ENCODE measurements at regions not wholly inside any gene's neighbourhood (a gene's known extent, or its start where the extent isn't known, plus 50 kb on each side); places are given as distances from the start of the nearest gene placed in this dataset.

DNA sequence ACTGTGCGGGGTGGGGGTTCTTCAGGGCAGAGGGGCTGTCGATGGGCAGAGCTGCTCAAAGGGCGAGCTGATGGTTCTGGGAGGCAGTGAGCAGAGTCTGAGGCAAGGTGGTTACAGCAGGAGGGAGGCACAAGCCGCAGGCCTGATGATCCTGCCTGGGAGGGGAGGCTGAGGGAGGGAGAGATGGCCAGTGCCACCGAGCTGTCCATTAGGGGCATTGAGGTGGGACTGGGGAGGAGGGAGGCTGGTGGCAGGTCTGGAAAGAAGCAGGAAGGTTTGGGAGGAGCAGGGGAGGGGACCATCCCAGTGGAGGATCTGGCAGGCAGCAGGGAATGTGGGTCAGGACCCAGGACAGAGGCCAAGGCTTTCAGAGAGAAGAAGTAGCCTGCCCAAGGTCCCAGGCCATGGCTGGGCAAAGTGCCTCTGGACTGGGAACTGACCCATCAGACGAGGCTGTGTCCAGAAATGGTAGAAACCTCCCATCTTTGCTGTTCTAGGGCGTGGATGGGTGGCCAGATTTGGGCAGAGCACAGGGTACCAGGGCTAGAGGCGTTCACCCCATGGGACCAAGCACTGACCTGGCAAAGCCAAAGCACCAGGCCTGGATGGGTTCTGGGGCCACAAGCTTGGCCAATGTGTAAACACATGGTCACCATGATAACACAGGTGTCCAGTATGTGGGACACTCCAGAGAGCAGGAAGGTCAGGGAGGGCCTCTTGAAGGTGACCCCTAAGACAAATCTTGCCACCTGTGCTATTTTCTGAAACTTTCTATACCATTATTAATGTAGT, 55.5 kb downstream of the INHBB start:
- DNase-seq (ENCODE audit: insufficient read length), result no peak
- FAIRE-seq, result no peak
- TF ChIP-seq POLR2AphosphoS5 (IDR thresholded peaks at IDR 0.05; ENCODE audit: low read depth, low read length) (no peak), POLR2A (IDR thresholded peaks at IDR 0.05; ENCODE audit: low read depth, low read length) (no peak), TAF1 (IDR thresholded peaks at IDR 0.05; ENCODE audit: borderline replicate concordance, low read depth, low read length) (no peak)

DNA sequence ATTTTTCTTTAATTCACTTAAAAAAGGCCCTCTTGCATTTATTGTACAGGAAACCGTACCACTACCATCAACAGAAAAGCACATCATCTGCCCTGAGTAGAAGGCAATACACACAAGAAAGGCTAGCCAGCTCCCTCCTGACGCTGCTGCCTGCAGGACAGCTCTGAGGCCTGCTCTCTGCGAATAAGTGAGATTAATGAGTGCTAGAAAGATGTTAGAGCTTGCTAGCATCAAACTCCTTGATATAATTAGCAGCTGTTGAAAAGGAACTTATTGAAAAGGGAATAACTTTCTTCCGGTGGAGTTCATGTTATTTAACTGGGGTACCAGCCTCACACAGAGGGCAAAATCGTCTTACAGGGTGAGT, 56.1 kb downstream of the INHBB start:
- DNase-seq (ENCODE audit: insufficient read length), result no peak
- TF ChIP-seq POLR2A (IDR thresholded peaks at IDR 0.05; ENCODE audit: low read depth, low read length) (no peak), TAF1 (IDR thresholded peaks at IDR 0.05; ENCODE audit: borderline replicate concordance, low read depth, low read length) (no peak)
- no peak for FAIRE-seq

DNA sequence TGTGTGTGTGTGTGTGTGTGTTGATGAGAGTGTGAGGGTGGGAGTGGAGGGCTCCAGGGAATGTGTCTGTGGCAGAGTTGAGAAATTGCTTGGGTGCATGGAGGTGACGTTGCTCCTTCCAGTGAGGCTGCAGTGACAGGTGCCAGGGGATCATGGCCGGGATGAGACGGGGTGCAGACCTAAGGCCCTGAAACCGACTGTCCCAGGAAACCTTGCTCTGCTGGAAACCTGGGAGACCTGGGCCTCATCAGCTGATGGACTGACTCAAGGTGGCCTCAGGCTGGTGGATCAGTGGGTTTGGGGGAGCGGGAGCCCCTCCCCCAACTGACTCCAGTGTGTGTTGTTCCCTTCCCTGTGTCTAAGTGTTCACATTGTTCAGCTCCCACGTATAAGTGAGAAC, 56.6 kb downstream of the INHBB start:
- DNase-seq (ENCODE audit: insufficient read length), result no peak
- no peak for FAIRE-seq
- no peak for TF ChIP-seq POLR2AphosphoS5 (IDR thresholded peaks at IDR 0.05; ENCODE audit: low read depth, low read length)
- TF ChIP-seq POLR2A (IDR thresholded peaks at IDR 0.05; ENCODE audit: low read depth, low read length), result no peak
- TF ChIP-seq TAF1 (IDR thresholded peaks at IDR 0.05; ENCODE audit: borderline replicate concordance, low read depth, low read length), result no peak

DNA sequence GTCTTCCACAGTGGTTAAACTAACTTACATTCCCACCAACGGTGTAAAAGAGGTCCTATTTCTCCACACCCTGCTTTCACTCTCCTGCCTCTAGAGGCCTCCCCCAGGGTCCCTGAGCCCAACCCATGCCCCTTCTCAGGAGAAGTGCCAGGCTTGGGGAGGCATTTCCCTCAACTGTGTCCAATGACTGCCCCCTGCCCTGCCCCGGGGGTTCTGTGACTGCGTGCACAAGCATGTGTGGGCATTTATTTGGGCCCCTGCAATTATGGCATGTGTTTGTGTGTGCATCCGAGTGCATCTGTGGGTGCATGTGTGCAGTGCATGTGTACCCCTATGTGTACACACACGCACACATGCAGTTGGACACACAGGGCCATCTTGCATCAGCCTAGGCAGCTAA, 57.3 kb downstream of the INHBB start:
- no peak for DNase-seq (ENCODE audit: insufficient read length)
- no peak for FAIRE-seq
- TF ChIP-seq TAF1 (IDR thresholded peaks at IDR 0.05; ENCODE audit: borderline replicate concordance, low read depth, low read length), result no peak
- TF ChIP-seq POLR2A (IDR thresholded peaks at IDR 0.05; ENCODE audit: low read depth, low read length), result no peak
- no peak for TF ChIP-seq POLR2AphosphoS5 (IDR thresholded peaks at IDR 0.05; ENCODE audit: low read depth, low read length)

GRCh38 chr2:120403676-120404075, 57.7 kb downstream of the INHBB start:
- no peak for DNase-seq (ENCODE audit: insufficient read length)
- no peak for FAIRE-seq
- TF ChIP-seq POLR2AphosphoS5 (IDR thresholded peaks at IDR 0.05; ENCODE audit: low read depth, low read length), result no peak
- no peak for TF ChIP-seq POLR2A (IDR thresholded peaks at IDR 0.05; ENCODE audit: low read depth, low read length)
- no peak for TF ChIP-seq TAF1 (IDR thresholded peaks at IDR 0.05; ENCODE audit: borderline replicate concordance, low read depth, low read length)

GRCh38 chr2:120404274-120404673, 58.3 kb downstream of the INHBB start:
- no peak for DNase-seq (ENCODE audit: insufficient read length)
- TF ChIP-seq POLR2AphosphoS5 (IDR thresholded peaks at IDR 0.05; ENCODE audit: low read depth, low read length), result no peak
- no peak for TF ChIP-seq POLR2A (IDR thresholded peaks at IDR 0.05; ENCODE audit: low read depth, low read length)
- no peak for TF ChIP-seq TAF1 (IDR thresholded peaks at IDR 0.05; ENCODE audit: borderline replicate concordance, low read depth, low read length)
- no peak for FAIRE-seq

- FAIRE-seq, result no peak
- DNase-seq (ENCODE audit: insufficient read length), result no peak
- TF ChIP-seq POLR2AphosphoS5 (IDR thresholded peaks at IDR 0.05; ENCODE audit: low read depth, low read length) (no peak), POLR2A (IDR thresholded peaks at IDR 0.05; ENCODE audit: low read depth, low read length) (no peak), TAF1 (IDR thresholded peaks at IDR 0.05; ENCODE audit: borderline replicate concordance, low read depth, low read length) (no peak)
Observed at GRCh38 chr2:120404941-120405758, 59.2 kb downstream of the INHBB start.

- FAIRE-seq, result no peak
- TF ChIP-seq POLR2AphosphoS5 (IDR thresholded peaks at IDR 0.05; ENCODE audit: low read depth, low read length) (no peak), TAF1 (IDR thresholded peaks at IDR 0.05; ENCODE audit: borderline replicate concordance, low read depth, low read length) (no peak), POLR2A (IDR thresholded peaks at IDR 0.05; ENCODE audit: low read depth, low read length) (no peak)
- no peak for DNase-seq (ENCODE audit: insufficient read length)
Observed at GRCh38 chr2:120405759-120406099, 59.8 kb downstream of the INHBB start.

- DNase-seq (ENCODE audit: insufficient read length) (no peak), FAIRE-seq (no peak)
- TF ChIP-seq POLR2A (IDR thresholded peaks at IDR 0.05; ENCODE audit: low read depth, low read length) (no peak), TAF1 (IDR thresholded peaks at IDR 0.05; ENCODE audit: borderline replicate concordance, low read depth, low read length) (no peak), POLR2AphosphoS5 (IDR thresholded peaks at IDR 0.05; ENCODE audit: low read depth, low read length) (no peak)
Observed at GRCh38 chr2:120406566-120406965, 60.6 kb downstream of the INHBB start.

- no peak for TF ChIP-seq POLR2AphosphoS5 (IDR thresholded peaks at IDR 0.05; ENCODE audit: low read depth, low read length)
- no peak for DNase-seq (ENCODE audit: insufficient read length)
- FAIRE-seq, result no peak
Observed at GRCh38 chr2:120410487-120410886, 64.6 kb downstream of the INHBB start.

DNA sequence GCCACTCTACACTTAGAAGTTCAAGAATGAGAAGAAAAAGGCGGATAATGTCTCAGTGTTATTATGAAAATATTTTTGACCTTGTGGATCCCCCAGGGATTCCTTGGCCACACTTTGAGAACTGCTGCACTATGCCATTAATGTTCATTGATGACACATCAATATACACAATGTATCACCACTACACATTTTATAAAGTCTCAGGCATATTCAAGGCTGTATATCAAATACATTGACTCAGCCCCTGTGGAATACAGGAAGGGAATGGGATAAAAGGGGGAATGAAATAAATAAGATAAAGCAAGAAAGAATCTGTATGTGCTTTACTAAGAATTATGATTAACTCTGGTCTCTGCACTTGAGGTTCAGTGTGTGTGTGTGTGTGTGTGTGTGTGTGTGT, 69.1 kb downstream of the INHBB start:
- FAIRE-seq (no peak), DNase-seq (ENCODE audit: insufficient read length) (no peak)
- no peak for TF ChIP-seq POLR2AphosphoS5 (IDR thresholded peaks at IDR 0.05; ENCODE audit: low read depth, low read length)
- no peak for TF ChIP-seq POLR2A (IDR thresholded peaks at IDR 0.05; ENCODE audit: low read depth, low read length)
- TF ChIP-seq TAF1 (IDR thresholded peaks at IDR 0.05; ENCODE audit: borderline replicate concordance, low read depth, low read length), result no peak
